GM21423 (cell line): ENCODE measurements at regions not wholly inside any gene's neighbourhood (a gene's known extent, or its start where the extent isn't known, plus 50 kb on each side); places are given as distances from the start of the nearest gene placed in this dataset.
"Not testable (repeated sequence)": the region's sequence is repeated elsewhere in the genome, so short reads cannot be mapped to it uniquely, and the experiment has no call there.

Experiments used
- ATAC-seq: cut with Tn5 transposase; IDR thresholded peaks from one replicate; pipeline ENCODE4 v1.9.1; 2021; ENCODE audit warnings: mild to moderate bottlenecking, moderate library complexity; ENCODE audit not compliant: unreplicated experiment

- no peak for ATAC-seq
Measured at GRCh38 chr10:22158426-22158825, 59.4 kb downstream of the EBLN1 start.

DNA sequence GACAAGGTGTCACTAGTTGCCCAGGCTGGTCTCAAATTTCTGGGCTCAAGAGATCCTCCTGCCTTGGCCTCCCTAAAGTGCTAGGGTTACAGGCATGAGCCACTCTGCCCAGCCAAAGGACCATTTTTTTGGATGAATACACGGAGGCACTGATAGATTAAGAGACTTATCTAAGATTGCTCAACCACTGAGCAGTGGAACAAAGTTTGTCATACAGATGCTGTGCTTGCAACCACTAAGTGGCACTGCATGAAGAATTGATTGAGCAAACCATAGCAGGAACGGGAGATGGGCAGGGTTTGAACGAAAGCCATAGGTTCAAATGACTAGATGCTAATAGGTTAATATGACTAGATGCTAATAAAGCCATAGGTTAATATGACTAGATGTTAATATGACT lies 61.1 kb downstream of the EBLN1 start:
- ATAC-seq: no peak

- no peak for ATAC-seq
Measured at GRCh38 chr10:22152403-22152802, 65.4 kb downstream of the EBLN1 start.

GRCh38 chr10:22150842-22151241 lies 67.0 kb downstream of the EBLN1 start:
- ATAC-seq: no peak

- no peak for ATAC-seq
Measured at GRCh38 chr10:22148961-22149360, 68.9 kb downstream of the EBLN1 start.

- not testable (repeated sequence) for ATAC-seq
Measured at GRCh38 chr10:22145873-22146272, 71.9 kb downstream of the EBLN1 start.

DNA sequence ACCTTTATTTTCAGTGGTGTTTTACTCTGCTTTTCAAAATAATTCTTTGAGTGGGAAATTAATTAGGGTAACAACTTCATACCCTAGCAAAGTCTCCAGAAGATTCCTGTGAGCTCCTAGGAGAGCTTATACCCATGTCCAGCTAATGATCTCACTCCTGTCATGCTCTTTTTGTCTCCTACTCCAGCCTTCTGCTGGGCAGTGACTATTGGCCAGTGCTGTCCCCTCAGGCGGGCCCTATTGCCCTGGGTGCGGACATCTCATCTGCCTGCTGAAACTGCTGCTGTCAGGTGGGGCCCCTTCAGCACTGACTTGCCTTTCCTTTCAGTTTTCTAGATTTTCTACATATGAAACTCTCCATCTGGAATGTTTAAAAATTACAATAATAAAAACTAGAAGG lies 80.3 kb downstream of the EBLN1 start:
- no peak for ATAC-seq

- ATAC-seq: no peak
Measured at GRCh38 chr10:22135591-22135990, 82.2 kb downstream of the EBLN1 start.

- ATAC-seq: peak; percentile 66
Measured at GRCh38 chr10:22133749-22134624, 83.8 kb downstream of the EBLN1 start.

GRCh38 chr10:22130824-22131223 lies 87.0 kb downstream of the EBLN1 start:
- ATAC-seq: not testable (repeated sequence)

DNA sequence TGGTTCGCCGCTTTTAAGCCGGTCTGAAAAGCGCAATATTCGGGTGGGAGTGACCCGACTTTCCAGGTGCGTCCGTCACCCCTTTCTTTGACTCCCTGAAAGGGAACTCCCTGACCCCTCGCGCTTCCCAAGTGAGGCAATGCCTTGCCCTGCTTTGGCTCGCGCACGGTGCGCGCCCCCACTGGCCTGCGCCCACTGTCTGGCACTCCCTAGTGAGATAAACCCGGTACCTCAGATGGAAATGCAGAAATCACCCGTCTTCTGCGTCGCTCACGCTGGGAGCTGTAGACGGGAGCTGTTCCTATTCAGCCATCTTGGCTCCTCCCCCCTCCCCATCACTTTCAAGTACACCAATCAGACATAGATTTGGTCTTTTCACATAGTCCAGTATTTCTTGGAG lies 88.2 kb downstream of the EBLN1 start:
- not testable (repeated sequence) for ATAC-seq

GRCh38 chr10:22121181-22121580 lies 96.6 kb downstream of the EBLN1 start:
- ATAC-seq: not testable (repeated sequence)

- ATAC-seq: not testable (repeated sequence)
Measured at GRCh38 chr10:22120072-22120471, 97.7 kb downstream of the EBLN1 start.

- ATAC-seq: not testable (repeated sequence)
Measured at GRCh38 chr10:22119575-22119974, 98.2 kb downstream of the EBLN1 start.

DNA sequence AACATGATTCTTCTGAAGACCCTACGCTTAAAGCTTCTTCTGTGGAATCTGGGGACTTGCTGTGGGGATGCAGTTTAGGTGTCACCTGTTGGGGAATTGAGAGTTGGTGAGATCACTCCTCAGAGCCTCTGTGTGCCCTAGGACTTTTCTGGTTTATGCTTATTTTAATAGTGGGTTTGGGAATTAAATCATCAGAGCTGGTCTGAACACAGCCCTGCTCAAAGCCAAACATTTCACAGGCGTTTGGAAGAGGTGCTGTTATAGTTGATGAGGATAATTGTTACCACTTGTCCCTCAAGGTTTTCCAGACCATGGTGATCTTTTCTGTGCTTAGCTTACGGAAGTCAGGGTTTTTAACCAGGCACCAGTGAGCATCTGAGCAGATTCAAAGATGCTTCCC lies 106.1 kb downstream of the EBLN1 start:
- no peak for ATAC-seq

GRCh38 chr10:22111260-22111659 lies 106.6 kb downstream of the EBLN1 start:
- no peak for ATAC-seq

- no peak for ATAC-seq
Measured at GRCh38 chr10:22110761-22111160, 107.1 kb downstream of the EBLN1 start.

- no peak for ATAC-seq
Measured at GRCh38 chr10:22105270-22105669, 101.7 kb upstream of the DNAJC1 start.

DNA sequence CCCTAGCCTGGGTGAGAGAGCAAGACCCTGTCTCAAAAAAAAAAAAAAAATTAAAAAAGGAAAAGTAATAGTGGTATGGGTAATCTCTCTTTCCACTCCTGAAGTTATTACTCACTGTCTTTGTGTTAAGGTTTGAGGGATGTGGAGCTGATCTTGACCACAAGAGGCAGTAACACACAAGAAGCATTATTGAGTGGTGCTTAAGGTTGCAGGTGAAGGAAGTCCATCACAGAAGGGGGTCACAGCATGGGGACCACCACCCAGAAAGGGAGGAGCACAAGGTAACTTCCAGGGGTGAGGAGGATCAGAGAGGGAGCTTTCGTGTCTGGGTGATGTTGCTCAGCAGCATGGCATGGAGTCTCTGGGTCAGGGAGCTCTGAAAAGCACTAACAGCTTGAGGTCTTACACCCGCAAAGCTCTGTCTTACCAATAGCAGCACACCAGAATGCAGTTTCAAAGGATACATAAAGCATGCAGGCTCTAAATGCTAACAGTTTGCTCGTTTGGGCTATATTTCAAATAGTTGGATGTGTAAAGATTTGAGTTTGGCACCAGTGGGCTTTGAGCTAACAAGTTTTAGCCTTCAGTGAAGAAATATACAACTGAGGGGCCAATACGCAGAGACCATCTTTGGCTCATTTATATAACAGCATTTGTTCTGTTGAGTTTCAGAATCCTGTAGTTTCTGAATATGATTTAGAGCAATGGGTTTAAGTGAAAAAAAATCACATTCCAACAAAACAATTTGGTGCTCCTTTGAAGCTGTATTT lies 100.4 kb upstream of the DNAJC1 start:
- no peak for ATAC-seq

- ATAC-seq: no peak
Measured at GRCh38 chr10:22097696-22098095, 94.2 kb upstream of the DNAJC1 start.

DNA sequence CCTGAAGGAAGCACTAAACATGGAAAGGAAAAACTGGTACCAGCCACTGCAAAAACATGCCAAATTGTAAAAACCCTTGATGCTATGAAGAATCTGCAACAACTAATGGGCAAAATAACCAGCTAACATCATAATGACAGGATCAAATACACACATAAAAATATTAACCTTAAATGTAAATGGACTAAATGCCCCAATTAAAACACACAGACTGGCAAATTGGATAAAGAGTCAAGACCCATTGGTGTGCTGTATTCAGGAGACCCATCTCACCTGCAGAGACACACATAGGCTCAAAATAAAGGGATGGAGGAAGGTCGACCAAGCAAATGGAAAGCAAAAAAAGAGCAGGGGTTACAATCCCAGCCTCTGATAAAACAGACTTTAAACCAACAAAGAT lies 87.7 kb upstream of the DNAJC1 start:
- ATAC-seq: not testable (repeated sequence)

DNA sequence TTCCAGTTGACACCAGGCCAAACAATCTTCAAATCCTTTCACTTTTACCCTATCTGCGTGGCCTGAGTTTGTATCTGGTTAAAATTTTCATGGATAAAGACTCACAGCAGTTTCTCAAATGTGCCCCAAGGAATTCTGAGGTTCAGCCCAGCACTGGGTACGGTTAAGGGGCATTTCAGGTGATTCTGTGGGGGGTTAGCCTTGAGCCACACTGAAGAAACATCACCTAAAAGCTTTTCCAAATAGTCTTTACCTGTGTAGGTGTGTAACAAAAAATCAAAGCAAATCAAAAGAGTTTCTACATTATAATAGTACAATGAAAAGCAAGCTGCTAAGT lies 83.8 kb upstream of the DNAJC1 start:
- ATAC-seq: no peak
